Breast epithelium (tissue), 4 donors: ENCODE measurements at regions not wholly inside any gene's neighbourhood (a gene's known extent, or its start where the extent isn't known, plus 50 kb on each side); places are given as distances from the start of the nearest gene placed in this dataset.

ENCODE experiments used
- DNase-seq, 2 donors: peaks; one replicate each; pipeline ENCODE4 v3.0.0-alpha.2; 2019; ENCODE audit warnings: low spot score in 2 of 2
- H3K27ac ChIP-seq, 2 donors: fragments of 200-600 bp; sonication (generic) in 1 of 2; one replicate each; pipeline ENCODE4 v1.5.1; 2016 to 2019; ENCODE audit warnings: mild to moderate bottlenecking in 1 of 2
- H3K27me3 ChIP-seq, 2 donors: fragments of 200-600 bp; sonication (generic) in 1 of 2; one replicate each; pipeline versions ENCODE4 v1.5.1 to v1.6.0; 2017 to 2019; ENCODE audit warnings: control low read depth in 1 of 2, mild to moderate bottlenecking in 1 of 2
- H3K36me3 ChIP-seq: fragments of 200-600 bp; one replicate; pipeline ENCODE4 v1.5.1; 2019
- H3K4me1 ChIP-seq, 2 donors: fragments of 200-600 bp; sonication (generic); one replicate each; pipeline ENCODE4 v1.5.1; 2016 to 2019; ENCODE audit warnings: control low read depth in 1 of 2
- H3K4me3 ChIP-seq, 3 donors: fragments of 200-600 bp; sonication (generic); 1 replicate in 2 of 3; 2 replicates in 1 of 3; pipeline ENCODE4 v1.5.1; 2016 to 2019; ENCODE audit warnings: mild to moderate bottlenecking in 3 of 3, moderate library complexity in 2 of 3
- H3K9me3 ChIP-seq, 2 donors: fragments of 200-600 bp; sonication (generic) in 1 of 2; one replicate each; pipeline ENCODE4 v1.5.1; 2016 to 2019; ENCODE audit warnings: control low read depth in 1 of 2
- CTCF ChIP-seq, 3 donors: fragments of 450-650 bp; IDR thresholded peaks; one replicate each; pipeline ENCODE4 v1.5.1; 2016 to 2017; ENCODE audit warnings: antibody characterized with exemption in 3 of 3, mild to moderate bottlenecking in 3 of 3, moderate library complexity in 3 of 3
- POLR2A ChIP-seq: fragments of 450-650 bp; IDR thresholded peaks from one replicate; pipeline ENCODE4 v1.6.1; 2016; ENCODE audit warnings: antibody characterized with exemption, mild to moderate bottlenecking, moderate library complexity
- POLR2AphosphoS5 ChIP-seq, 3 donors: sonication (generic); formaldehyde crosslinking; IDR thresholded peaks; one replicate each; pipeline ENCODE4 v1.6.1; 2017; ENCODE audit warnings: antibody characterized with exemption in 3 of 3
- intact Hi-C: fragments of 100-400 bp; cut with DNase I; formaldehyde crosslinking; loops from one replicate; pipeline ENCODE4 v1.15.1; 2023; ENCODE audit warnings: low total_unique reads

DNA sequence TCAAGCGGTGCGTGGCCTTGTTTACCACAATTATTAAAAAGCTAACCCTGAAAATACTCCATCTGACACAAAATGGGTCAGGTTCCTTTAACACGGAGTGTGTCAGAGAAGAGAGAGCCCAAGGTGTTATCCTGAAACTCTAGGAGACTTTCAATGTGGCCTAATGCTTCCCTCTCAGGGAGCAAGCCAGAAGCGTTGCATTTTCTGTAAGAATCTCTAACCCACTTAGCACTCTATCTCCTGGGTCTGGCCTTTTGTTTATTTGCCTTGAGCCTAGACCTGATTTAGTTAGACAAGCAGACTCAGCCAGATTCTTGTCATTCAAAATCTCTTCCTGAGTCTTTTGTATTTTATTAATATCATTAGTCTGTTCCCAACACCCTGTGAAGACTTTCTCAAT lies 184.0 kb upstream of the SYT1 start:
- H3K27ac ChIP-seq = no peak overlapping the region
- H3K4me3 ChIP-seq = no peak overlapping the region
- no peaks in the 10 kb centered on the region for H3K9me3 ChIP-seq
- no peaks in the 10 kb centered on the region for H3K27me3 ChIP-seq
- no peak for DNase-seq
- H3K4me1 ChIP-seq = no peaks in the 10 kb centered on the region
- intact Hi-C loops = no loop called here
- TF ChIP-seq POLR2A = no peak
- no peak for TF ChIP-seq CTCF (IDR thresholded peaks at IDR 0.05)
- TF ChIP-seq POLR2AphosphoS5 (IDR thresholded peaks at IDR 0.05) = no peak
- H3K36me3 ChIP-seq = no peaks in the 10 kb centered on the region

GRCh38 chr12:78683031-78683430 lies 181.5 kb upstream of the SYT1 start:
- H3K4me3 ChIP-seq = no peak overlapping the region
- intact Hi-C loops = no loop called here
- no peak for DNase-seq
- no peak overlapping the region for H3K27ac ChIP-seq
- H3K27me3 ChIP-seq = no peaks in the 10 kb centered on the region
- H3K36me3 ChIP-seq = no peaks in the 10 kb centered on the region
- TF ChIP-seq POLR2AphosphoS5 (IDR thresholded peaks at IDR 0.05) (no peak), CTCF (IDR thresholded peaks at IDR 0.05) (no peak), POLR2A (no peak)
- H3K9me3 ChIP-seq = no peaks in the 10 kb centered on the region
- no peaks in the 10 kb centered on the region for H3K4me1 ChIP-seq

- DNase-seq = no peak
- H3K27me3 ChIP-seq = no peaks in the 10 kb centered on the region
- no peaks in the 10 kb centered on the region for H3K9me3 ChIP-seq
- no peaks in the 10 kb centered on the region for H3K4me1 ChIP-seq
- no peak overlapping the region for H3K27ac ChIP-seq
- TF ChIP-seq POLR2AphosphoS5 (IDR thresholded peaks at IDR 0.05) (no peak), POLR2A (no peak), CTCF (IDR thresholded peaks at IDR 0.05) (no peak)
- H3K4me3 ChIP-seq = no peak overlapping the region
- no peaks in the 10 kb centered on the region for H3K36me3 ChIP-seq
- intact Hi-C loops = no loop called here
Measured at GRCh38 chr12:78683626-78684025, 180.9 kb upstream of the SYT1 start.

GRCh38 chr12:78684419-78684818 lies 180.2 kb upstream of the SYT1 start:
- no peaks in the 10 kb centered on the region for H3K36me3 ChIP-seq
- intact Hi-C loops = no loop called here

GRCh38 chr12:78695749-78696148 lies 168.8 kb upstream of the SYT1 start:
- no peaks in the 10 kb centered on the region for H3K4me1 ChIP-seq

More at GRCh38 chr12:78684419-78684818, 180.2 kb upstream of the SYT1 start:
- no peak for DNase-seq
- Histone ChIP-seq H3K9me3 (no peaks in the 10 kb centered on the region), H3K27ac (no peak overlapping the region), H3K4me1 (no peaks in the 10 kb centered on the region), H3K27me3 (no peaks in the 10 kb centered on the region), H3K4me3 (no peak overlapping the region)
- TF ChIP-seq POLR2AphosphoS5 (IDR thresholded peaks at IDR 0.05) (no peak), CTCF (IDR thresholded peaks at IDR 0.05) (no peak), POLR2A (no peak)

More at GRCh38 chr12:78695749-78696148, 168.8 kb upstream of the SYT1 start:
- intact Hi-C loops = loop anchor here (5.0 kb wide), 1 partner anchor 1248 kb away; no protein-coding TSS in a partner anchor
- Histone ChIP-seq H3K36me3 (no peaks in the 10 kb centered on the region), H3K27ac (no peak overlapping the region), H3K27me3 (no peaks in the 10 kb centered on the region), H3K9me3 (peaks cover 0 to 4% of the 10 kb centered on the region in 2 donors), H3K4me3 (no peak overlapping the region)
- DNase-seq = no peak
- TF ChIP-seq POLR2AphosphoS5 (IDR thresholded peaks at IDR 0.05) (no peak), POLR2A (no peak), CTCF (IDR thresholded peaks at IDR 0.05) (no peak)
